K562 (cell line): ENCODE measurements at regions not wholly inside any gene's neighbourhood (a gene's known extent, or its start where the extent isn't known, plus 50 kb on each side); places are given as distances from the start of the nearest gene placed in this dataset.
A peak's percentile ranks its signal among the peaks of the same experiment; 100 is the strongest.

Source experiments
- AFF4 ChIP-seq: sonication (generic); formaldehyde crosslinking; IDR thresholded peaks from 2 replicates; pipeline ENCODE4 v1.8.0; 2023; ENCODE audit warnings: mild to moderate bottlenecking, missing genetic modification reagents
- ARID1B ChIP-seq: fragments of 450-650 bp; IDR thresholded peaks from 2 replicates; pipeline ENCODE4 v1.6.1; 2016; ENCODE audit warnings: antibody characterized with exemption, mild to moderate bottlenecking, inconsistent platforms
- PHF8 ChIP-seq: fragments of 200-600 bp; sonication (generic); IDR thresholded peaks from 2 replicates; pipeline ENCODE4 v1.6.1; 2012; ENCODE audit warnings: mixed run types, mild to moderate bottlenecking, inconsistent platforms, low read length, moderate library complexity, borderline replicate concordance
- RHOXF2B ChIP-seq: fragments of 250-450 bp; sonication (Bioruptor Pico); conservative IDR thresholded peaks from 2 replicates; pipeline ENCODE4 v1.5.1; 2021
- TRIM28 ChIP-seq: fragments of 450-650 bp; IDR thresholded peaks from 2 replicates; pipeline ENCODE4 v1.6.1; 2017
- TF ChIP-seq, protein P1 (sequence below), 3 experiments: fragments of 200-800 bp in 1 of 3; fragments of 250-450 bp in 1 of 3; fragments of 450-650 bp in 1 of 3; sonication (Bioruptor Pico) in 1 of 3; sonication (Bioruptor generic) in 1 of 3; formaldehyde crosslinking in 1 of 3; IDR thresholded peaks; 2 replicates each; pipeline versions ENCODE4 v1.6.1 to v1.8.0; 2016 to 2022; ENCODE audit warnings: mild to moderate bottlenecking in 2 of 3, missing genetic modification characterization in 2 of 3, missing compliant biosample characterization in 1 of 3, moderate library complexity in 1 of 3
- TF ChIP-seq, protein P2 (sequence below), 3 experiments: IDR thresholded peaks in 2 of 3; conservative IDR thresholded peaks in 1 of 3; 2 replicates each; pipeline ENCODE4 v1.5.1; 2011 to 2012; ENCODE audit warnings: low read length in 3 of 3, mild to moderate bottlenecking in 3 of 3, control low read depth in 2 of 3, improper control_type of control experiment in 1 of 3, inconsistent platforms in 1 of 3, low read depth in 1 of 3, mixed read lengths in 1 of 3, moderate library complexity in 1 of 3; ENCODE audit not compliant: insufficient read depth in 2 of 3
- TF ChIP-seq, protein P3 (sequence below): sonication (generic); formaldehyde crosslinking; IDR thresholded peaks from 2 replicates; pipeline ENCODE4 v1.5.0; 2020; ENCODE audit warnings: missing genetic modification reagents

DNA sequence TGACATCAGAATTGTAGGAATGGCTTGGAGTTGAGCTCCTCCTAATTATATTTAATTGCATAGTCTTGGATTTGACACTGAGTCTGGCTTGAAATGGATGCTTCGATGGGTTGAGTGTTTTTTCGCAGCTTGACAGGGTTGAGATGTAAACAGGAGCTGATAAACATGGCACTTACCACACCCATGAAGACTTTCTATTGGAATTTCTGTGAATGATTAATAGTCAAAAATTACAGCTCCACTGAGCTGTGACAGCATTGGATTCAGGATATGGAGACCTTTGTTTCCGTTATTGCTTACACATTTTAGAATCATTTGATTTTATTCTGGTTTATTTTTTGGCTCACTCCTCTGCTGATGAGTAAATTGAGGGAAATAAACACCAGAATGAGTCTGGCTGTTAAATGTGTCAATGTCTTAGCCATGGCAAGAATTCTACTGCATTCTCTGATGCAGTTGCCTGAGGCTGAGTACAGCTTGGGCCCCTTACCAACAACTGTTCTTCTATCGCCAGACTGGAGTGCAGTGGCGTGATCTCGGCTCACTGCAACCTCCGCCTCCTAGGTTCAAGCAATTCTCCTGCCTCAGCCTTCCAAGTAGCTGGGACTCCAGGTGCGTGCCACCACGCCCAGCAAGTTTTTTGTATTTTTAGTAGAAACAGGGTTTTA is 128.1 kb upstream of the DOK5 start:
- TF ChIP-seq RHOXF2B (CRISPR knock-in tag) (no peak), TRIM28 (no peak), ARID1B (no peak), PHF8 (no peak), AFF4 (no peak)
- TF ChIP-seq, protein P1, sequence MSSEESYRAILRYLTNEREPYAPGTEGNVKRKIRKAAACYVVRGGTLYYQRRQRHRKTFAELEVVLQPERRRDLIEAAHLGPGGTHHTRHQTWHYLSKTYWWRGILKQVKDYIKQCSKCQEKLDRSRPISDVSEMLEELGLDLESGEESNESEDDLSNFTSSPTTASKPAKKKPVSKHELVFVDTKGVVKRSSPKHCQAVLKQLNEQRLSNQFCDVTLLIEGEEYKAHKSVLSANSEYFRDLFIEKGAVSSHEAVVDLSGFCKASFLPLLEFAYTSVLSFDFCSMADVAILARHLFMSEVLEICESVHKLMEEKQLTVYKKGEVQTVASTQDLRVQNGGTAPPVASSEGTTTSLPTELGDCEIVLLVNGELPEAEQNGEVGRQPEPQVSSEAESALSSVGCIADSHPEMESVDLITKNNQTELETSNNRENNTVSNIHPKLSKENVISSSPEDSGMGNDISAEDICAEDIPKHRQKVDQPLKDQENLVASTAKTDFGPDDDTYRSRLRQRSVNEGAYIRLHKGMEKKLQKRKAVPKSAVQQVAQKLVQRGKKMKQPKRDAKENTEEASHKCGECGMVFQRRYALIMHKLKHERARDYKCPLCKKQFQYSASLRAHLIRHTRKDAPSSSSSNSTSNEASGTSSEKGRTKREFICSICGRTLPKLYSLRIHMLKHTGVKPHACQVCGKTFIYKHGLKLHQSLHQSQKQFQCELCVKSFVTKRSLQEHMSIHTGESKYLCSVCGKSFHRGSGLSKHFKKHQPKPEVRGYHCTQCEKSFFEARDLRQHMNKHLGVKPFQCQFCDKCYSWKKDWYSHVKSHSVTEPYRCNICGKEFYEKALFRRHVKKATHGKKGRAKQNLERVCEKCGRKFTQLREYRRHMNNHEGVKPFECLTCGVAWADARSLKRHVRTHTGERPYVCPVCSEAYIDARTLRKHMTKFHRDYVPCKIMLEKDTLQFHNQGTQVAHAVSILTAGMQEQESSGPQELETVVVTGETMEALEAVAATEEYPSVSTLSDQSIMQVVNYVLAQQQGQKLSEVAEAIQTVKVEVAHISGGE (CRISPR knock-in tag; IDR thresholded peaks at IDR 0.05) = peak in 1 of 3 experiments; percentile 78; a peak in 1 of 6 replicates
- TF ChIP-seq, protein P2, sequence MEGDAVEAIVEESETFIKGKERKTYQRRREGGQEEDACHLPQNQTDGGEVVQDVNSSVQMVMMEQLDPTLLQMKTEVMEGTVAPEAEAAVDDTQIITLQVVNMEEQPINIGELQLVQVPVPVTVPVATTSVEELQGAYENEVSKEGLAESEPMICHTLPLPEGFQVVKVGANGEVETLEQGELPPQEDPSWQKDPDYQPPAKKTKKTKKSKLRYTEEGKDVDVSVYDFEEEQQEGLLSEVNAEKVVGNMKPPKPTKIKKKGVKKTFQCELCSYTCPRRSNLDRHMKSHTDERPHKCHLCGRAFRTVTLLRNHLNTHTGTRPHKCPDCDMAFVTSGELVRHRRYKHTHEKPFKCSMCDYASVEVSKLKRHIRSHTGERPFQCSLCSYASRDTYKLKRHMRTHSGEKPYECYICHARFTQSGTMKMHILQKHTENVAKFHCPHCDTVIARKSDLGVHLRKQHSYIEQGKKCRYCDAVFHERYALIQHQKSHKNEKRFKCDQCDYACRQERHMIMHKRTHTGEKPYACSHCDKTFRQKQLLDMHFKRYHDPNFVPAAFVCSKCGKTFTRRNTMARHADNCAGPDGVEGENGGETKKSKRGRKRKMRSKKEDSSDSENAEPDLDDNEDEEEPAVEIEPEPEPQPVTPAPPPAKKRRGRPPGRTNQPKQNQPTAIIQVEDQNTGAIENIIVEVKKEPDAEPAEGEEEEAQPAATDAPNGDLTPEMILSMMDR (IDR thresholded peaks at IDR 0.05 in 2 of 3, conservative IDR thresholded peaks at IDR 0.05 in 1 of 3; ENCODE audit: insufficient read depth in 2 of 3, low read depth in 1 of 3, low read length in 3 of 3) = no peak
- TF ChIP-seq, protein P3, sequence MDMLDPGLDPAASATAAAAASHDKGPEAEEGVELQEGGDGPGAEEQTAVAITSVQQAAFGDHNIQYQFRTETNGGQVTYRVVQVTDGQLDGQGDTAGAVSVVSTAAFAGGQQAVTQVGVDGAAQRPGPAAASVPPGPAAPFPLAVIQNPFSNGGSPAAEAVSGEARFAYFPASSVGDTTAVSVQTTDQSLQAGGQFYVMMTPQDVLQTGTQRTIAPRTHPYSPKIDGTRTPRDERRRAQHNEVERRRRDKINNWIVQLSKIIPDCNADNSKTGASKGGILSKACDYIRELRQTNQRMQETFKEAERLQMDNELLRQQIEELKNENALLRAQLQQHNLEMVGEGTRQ = no peak
